WI38 (cell line): ENCODE measurements at regions not wholly inside any gene's neighbourhood (a gene's known extent, or its start where the extent isn't known, plus 50 kb on each side); places are given as distances from the start of the nearest gene placed in this dataset.

Experiments used
- H3K4me3 ChIP-seq: 2 replicates; pipeline ENCODE4 v1.5.1; 2011; ENCODE audit warnings: low read depth, mild to moderate bottlenecking, control low read depth, low read length
- CTCF ChIP-seq: IDR thresholded peaks from 2 replicates; pipeline ENCODE4 v1.5.1; 2012; ENCODE audit warnings: low read depth, mild to moderate bottlenecking, control low read depth, low read length

GRCh38 chr10:43707770-43708169 is 59.1 kb upstream of the ZNF32 start:
- H3K4me3 ChIP-seq, result no peak overlapping the region
- no peak for TF ChIP-seq CTCF

- no peak overlapping the region for H3K4me3 ChIP-seq
- no peak for TF ChIP-seq CTCF
These were observed 57.5 kb upstream of the ZNF32 start for GRCh38 chr10:43706166-43706565.

GRCh38 chr10:43703286-43703685 is 54.6 kb upstream of the ZNF32 start:
- TF ChIP-seq CTCF, result no peak

GRCh38 chr10:43702936-43703281 is 54.2 kb upstream of the ZNF32 start:
- no peak overlapping the region for H3K4me3 ChIP-seq
- no peak for TF ChIP-seq CTCF

More at GRCh38 chr10:43703286-43703685, 54.6 kb upstream of the ZNF32 start:
- H3K4me3 ChIP-seq, result no peak overlapping the region

- no peak overlapping the region for H3K4me3 ChIP-seq
- no peak for TF ChIP-seq CTCF
These were observed 53.7 kb upstream of the ZNF32 start for GRCh38 chr10:43702213-43702935.

GRCh38 chr10:43701295-43701694 is 52.6 kb upstream of the ZNF32 start:
- no peak for TF ChIP-seq CTCF
- no peak overlapping the region for H3K4me3 ChIP-seq

GRCh38 chr10:43700306-43700705 is 51.6 kb upstream of the ZNF32 start:
- no peak for TF ChIP-seq CTCF
- H3K4me3 ChIP-seq, result no peak overlapping the region
